SK-N-MC (cell line): ENCODE measurements at regions not wholly inside any gene's neighbourhood (a gene's known extent, or its start where the extent isn't known, plus 50 kb on each side); places are given as distances from the start of the nearest gene placed in this dataset.
"Not testable (repeated sequence)": the region's sequence is repeated elsewhere in the genome, so short reads cannot be mapped to it uniquely, and the experiment has no call there.

Source experiments
- DNase-seq: peaks from one replicate; pipeline ENCODE4 v3.0.0-alpha.2; 2011; ENCODE audit warnings: low read depth, low spot score
- H3K27ac ChIP-seq: fragments of 200-600 bp; sonication (generic); 2 replicates; pipeline ENCODE4 v1.5.1; 2016; ENCODE audit warnings: mixed run types
- H3K36me3 ChIP-seq: fragments of 200-600 bp; sonication (generic); 2 replicates; pipeline ENCODE4 v1.6.1; 2017; ENCODE audit warnings: antibody characterized with exemption, low read length, mixed read lengths; ENCODE audit not compliant: insufficient read depth
- H3K4me3 ChIP-seq: fragments of 200-600 bp; sonication (generic); 2 replicates; pipeline ENCODE4 v1.5.1; 2016
- H3K9ac ChIP-seq: fragments of 200-600 bp; sonication (generic); 2 replicates; pipeline ENCODE4 v1.8.0; 2017; ENCODE audit warnings: mixed run types, mixed read lengths; ENCODE audit not compliant: insufficient read length
- H3K9me3 ChIP-seq: fragments of 200-600 bp; sonication (generic); 2 replicates; pipeline ENCODE4 v1.6.1; 2017; ENCODE audit warnings: low read depth, mild to moderate bottlenecking, antibody characterized with exemption, low read length, moderate library complexity, mixed read lengths
- EZH2 ChIP-seq: fragments of 200-600 bp; sonication (generic); IDR thresholded peaks from one replicate; pipeline ENCODE4 v1.6.1; 2017; ENCODE audit warnings: antibody characterized with exemption
- FOXP2 ChIP-seq: optimal IDR thresholded peaks from 2 replicates; pipeline ENCODE3; 2011; ENCODE audit warnings: mild to moderate bottlenecking, moderate library complexity; ENCODE audit not compliant: insufficient read depth; ENCODE audit errors: extremely low read length, control extremely low read depth
- POLR2AphosphoS5 ChIP-seq: IDR thresholded peaks from 2 replicates; pipeline ENCODE4 v1.6.1; 2012; ENCODE audit warnings: mild to moderate bottlenecking, low read depth, low read length, borderline replicate concordance

DNA sequence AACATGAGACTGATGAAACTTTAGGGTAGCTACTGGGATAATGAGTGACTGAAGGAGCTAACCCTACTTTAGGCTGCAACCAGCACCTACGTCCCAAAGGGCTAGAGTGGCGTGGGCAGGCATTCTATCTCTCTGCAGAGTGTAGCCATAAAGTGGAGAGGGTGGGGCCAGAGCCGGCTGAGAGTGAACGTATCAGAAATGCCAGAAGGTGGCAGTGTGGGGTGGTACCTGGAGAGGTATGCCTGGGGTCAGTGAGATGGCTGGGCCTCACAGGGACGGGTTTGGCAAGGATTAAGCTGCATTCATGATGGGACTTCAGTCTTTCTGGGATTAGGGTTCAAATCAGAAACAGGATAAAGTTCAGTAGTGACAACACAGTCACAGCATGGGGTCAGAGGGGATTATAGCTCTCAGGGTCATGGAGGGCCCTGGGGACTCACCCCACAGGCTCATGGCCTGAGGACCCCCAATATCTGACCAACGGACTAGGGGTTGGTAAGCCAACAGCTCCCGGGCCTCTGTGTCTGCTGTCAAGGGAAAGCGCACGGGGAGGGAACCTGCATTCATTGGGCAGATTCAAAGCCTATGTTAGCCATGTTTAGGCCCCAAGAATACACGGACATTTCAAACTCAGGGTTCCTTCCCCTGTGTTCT lies 86.5 kb upstream of the FOXB1 start:
- no peak overlapping the region for H3K4me3 ChIP-seq
- H3K9me3 ChIP-seq: no peaks in the 10 kb centered on the region
- no peak for DNase-seq
- H3K9ac ChIP-seq: no peak overlapping the region
- H3K36me3 ChIP-seq: no peaks in the 10 kb centered on the region
- TF ChIP-seq POLR2AphosphoS5: no peak
- TF ChIP-seq FOXP2: no peak
- no peak for TF ChIP-seq EZH2
- H3K27ac ChIP-seq: no peak overlapping the region

DNA sequence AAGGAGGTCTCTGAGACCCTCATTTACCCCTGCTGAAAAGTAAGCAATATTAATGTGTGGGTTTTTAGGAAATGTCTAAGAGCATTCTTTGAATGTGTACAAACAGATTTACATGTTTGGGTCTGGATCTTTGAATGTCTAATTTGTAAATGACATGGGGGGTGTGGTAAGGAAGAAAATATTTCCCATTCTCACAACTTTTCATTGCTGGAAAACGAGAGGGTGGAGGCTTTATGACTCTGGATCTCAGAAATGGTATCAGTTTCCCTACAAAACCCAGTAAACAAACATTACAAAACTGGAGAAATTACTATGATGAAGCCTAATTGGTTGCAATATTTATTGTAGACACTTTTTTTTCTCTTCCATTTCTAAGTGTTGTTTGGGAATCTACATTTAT lies 98.1 kb upstream of the FOXB1 start:
- no peak for TF ChIP-seq POLR2AphosphoS5
- TF ChIP-seq FOXP2: no peak
- TF ChIP-seq EZH2: no peak
- no peaks in the 10 kb centered on the region for H3K9me3 ChIP-seq
- H3K27ac ChIP-seq: no peak overlapping the region
- no peak overlapping the region for H3K4me3 ChIP-seq
- no peaks in the 10 kb centered on the region for H3K36me3 ChIP-seq
- no peak overlapping the region for H3K9ac ChIP-seq
- DNase-seq: no peak

DNA sequence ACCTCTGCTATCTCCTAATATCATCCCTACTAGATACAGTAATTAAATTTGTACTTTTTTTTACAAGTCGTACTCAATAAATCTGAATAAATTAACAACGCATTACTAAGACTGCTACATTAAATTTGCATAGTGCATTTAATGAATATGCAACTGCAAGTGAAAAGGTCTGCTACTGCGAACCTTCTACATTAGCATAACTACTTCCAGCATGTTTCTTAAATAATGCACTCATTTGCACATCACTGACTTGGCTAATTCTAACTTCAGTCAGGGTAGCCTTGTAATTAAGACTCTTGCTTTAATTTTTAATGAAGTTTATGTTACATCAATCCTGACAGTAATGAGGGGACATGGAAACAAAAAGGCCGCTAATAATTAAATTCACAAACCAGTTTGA lies 98.9 kb upstream of the FOXB1 start:
- Histone ChIP-seq H3K4me3 (no peak overlapping the region), H3K27ac (no peak overlapping the region), H3K9ac (no peak overlapping the region), H3K36me3 (no peaks in the 10 kb centered on the region), H3K9me3 (no peaks in the 10 kb centered on the region)
- TF ChIP-seq FOXP2 (no peak), POLR2AphosphoS5 (no peak), EZH2 (no peak)
- no peak for DNase-seq

DNA sequence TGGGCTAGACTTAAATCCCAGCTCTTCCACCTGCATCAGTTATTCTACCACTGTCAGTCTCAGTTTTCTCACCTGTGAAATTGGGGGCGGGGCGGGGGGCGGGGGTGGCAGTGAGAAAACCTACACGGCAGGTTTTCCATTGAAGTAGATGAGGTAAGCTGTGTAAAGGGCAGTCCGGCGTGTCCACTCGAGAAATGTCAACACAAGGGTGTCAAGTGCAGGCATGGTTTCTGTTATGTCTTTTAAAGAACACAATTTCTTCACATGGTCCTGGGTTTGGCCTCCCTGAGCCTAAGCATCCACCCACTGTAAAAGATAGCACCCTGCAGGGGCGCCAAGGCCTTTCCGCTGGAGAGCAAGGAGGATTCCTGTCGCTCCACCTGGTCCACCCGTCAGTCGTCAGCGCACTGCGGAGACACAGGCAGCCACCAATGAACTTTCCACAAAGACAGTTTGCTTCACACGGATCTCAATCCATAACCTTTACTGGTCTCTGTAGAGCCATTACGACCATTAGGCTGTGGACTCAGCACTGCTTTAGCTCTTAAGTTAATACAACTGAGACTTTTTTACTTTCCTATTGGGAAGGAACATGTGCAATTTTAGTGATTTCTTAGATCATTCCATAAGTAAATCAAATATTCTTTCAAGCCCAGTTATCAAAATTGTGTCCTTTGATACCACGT lies 99.5 kb upstream of the FOXB1 start:
- Histone ChIP-seq H3K36me3 (no peaks in the 10 kb centered on the region), H3K4me3 (no peak overlapping the region), H3K27ac (no peak overlapping the region), H3K9ac (no peak overlapping the region), H3K9me3 (no peaks in the 10 kb centered on the region)
- TF ChIP-seq POLR2AphosphoS5: no peak
- TF ChIP-seq FOXP2: no peak
- TF ChIP-seq EZH2: no peak
- no peak for DNase-seq

DNA sequence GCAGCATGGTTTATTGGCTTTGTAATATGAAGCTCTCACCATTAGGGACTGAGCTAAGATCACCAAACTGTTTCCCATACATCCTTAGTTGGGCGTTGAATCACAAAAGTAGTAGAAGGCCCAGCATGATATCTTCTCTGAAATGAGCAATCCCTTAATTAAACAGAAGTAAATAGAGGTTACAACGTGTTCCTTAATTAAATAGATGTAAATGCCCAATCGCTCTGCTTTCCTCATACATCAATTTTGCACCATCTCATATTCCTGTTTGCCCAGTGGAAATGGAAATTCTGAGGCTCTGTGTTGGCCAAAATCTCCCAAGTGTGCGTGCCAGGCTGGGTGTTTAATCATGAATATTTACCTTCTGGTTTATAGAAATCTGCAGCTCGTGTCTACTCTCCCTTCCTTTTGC lies 107.4 kb upstream of the FOXB1 start:
- H3K4me3 ChIP-seq: no peak overlapping the region
- no peaks in the 10 kb centered on the region for H3K36me3 ChIP-seq
- no peaks in the 10 kb centered on the region for H3K9me3 ChIP-seq
- no peak for DNase-seq
- H3K9ac ChIP-seq: no peak overlapping the region
- no peak for TF ChIP-seq EZH2
- no peak for TF ChIP-seq FOXP2
- no peak for TF ChIP-seq POLR2AphosphoS5
- H3K27ac ChIP-seq: no peak overlapping the region

DNA sequence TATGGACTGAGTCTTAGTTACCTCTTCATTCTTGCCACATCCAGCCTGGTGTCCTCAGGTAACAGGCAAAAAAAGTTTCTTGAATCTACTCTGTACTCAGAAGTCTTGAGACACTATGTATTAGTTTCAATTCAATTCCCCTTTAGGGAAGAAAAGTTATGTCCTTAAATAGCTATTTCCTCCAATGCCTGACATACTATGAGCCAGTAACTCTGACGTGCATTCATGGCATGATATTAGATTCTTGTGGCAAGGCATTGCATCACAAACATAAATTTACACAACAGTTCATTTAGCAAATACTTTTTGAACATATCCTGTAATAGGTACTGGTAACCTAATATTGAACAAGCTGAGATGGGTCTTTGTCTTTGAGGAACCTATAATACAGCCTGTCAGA lies 109.3 kb upstream of the FOXB1 start:
- Histone ChIP-seq H3K4me3 (no peak overlapping the region), H3K36me3 (no peaks in the 10 kb centered on the region), H3K9ac (no peak overlapping the region), H3K9me3 (no peaks in the 10 kb centered on the region), H3K27ac (no peak overlapping the region)
- no peak for TF ChIP-seq EZH2
- TF ChIP-seq POLR2AphosphoS5: no peak
- no peak for TF ChIP-seq FOXP2
- no peak for DNase-seq

DNA sequence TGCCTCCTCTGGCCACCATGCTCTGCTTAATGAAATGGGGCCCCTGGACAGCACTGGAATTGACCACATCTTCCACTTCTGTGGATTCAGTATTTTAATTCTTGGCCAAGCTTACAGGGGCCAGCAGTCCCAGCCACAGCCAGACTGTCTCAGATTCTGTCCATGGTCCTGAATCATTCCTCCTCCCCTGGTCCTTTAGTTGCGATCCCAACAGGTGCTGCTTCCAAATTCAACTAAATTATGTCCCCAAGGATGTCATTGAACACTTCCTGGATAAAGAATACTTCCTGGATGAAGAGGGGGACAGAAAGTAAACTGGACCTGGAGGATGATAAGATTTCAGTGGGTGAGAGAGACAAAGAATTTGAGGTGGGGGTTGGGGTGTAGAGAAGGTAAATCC lies 111.1 kb upstream of the FOXB1 start:
- Histone ChIP-seq H3K4me3 (no peak overlapping the region), H3K9me3 (no peaks in the 10 kb centered on the region), H3K9ac (no peak overlapping the region), H3K27ac (no peak overlapping the region), H3K36me3 (no peaks in the 10 kb centered on the region)
- no peak for DNase-seq
- no peak for TF ChIP-seq POLR2AphosphoS5
- no peak for TF ChIP-seq FOXP2
- TF ChIP-seq EZH2: no peak

DNA sequence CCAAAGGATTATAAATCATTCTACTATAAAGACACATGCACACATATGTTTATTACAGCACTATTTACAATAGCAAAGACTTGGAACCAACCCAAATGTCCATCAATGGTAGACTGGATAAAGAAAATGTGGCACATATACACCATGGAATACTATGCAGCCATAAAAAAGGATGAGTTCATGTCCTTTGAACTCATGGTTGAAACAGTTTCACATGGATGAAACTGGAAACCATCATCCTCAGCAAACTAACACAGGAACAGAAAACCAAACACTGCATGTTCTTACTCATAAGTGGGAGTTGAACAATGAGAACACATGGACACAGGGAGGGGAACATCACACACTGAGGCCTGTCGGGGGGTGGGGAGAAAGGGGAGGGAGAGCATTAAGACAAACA lies 116.2 kb upstream of the FOXB1 start:
- H3K27ac ChIP-seq, H3K9me3 ChIP-seq, H3K9ac ChIP-seq, DNase-seq, H3K4me3 ChIP-seq, H3K36me3 ChIP-seq: not testable (repeated sequence)

DNA sequence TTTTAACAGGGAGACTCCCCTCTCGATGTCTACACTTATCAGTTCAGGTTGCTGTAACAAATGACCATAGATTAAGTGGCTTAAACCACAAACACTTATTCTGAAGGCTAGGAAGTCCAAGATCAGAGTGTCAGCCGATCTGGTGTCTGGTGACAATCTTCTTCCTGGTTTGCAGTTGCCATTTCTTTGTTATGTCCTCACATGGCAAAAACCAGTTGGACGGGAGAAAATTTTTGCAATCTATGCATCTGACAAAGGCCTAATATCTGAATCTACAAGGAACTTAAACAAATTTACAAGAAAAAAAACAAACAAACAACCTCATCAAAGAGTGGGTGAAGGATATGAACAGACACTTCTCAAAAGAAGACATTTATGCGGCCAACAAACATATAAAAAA lies 116.9 kb upstream of the FOXB1 start:
- DNase-seq: no peak
- H3K36me3 ChIP-seq: no peaks in the 10 kb centered on the region
- H3K9me3 ChIP-seq: no peaks in the 10 kb centered on the region
- no peak for TF ChIP-seq FOXP2
- TF ChIP-seq POLR2AphosphoS5: no peak
- TF ChIP-seq EZH2: no peak
- H3K9ac ChIP-seq: no peak overlapping the region
- H3K4me3 ChIP-seq: no peak overlapping the region
- H3K27ac ChIP-seq: no peak overlapping the region
